Liver (tissue), 8 donors: ENCODE measurements at regions not wholly inside any gene's neighbourhood (a gene's known extent, or its start where the extent isn't known, plus 50 kb on each side); places are given as distances from the start of the nearest gene placed in this dataset.

Experiments used
- DNase-seq: peaks from one replicate; pipeline ENCODE4 v3.0.0-alpha.2; 2017; ENCODE audit warnings: low spot score
- H3K27ac ChIP-seq, 2 donors: one replicate each; pipeline ENCODE4 v1.7.0; 2013; ENCODE audit warnings: inconsistent platforms in 2 of 2, low read length in 2 of 2, control low read depth in 1 of 2, low read depth in 1 of 2, mild to moderate bottlenecking in 1 of 2
- H3K27me3 ChIP-seq, 4 donors: one replicate each; pipeline versions ENCODE4 v1.6.1 to v1.7.0; 2013; ENCODE audit warnings: low read length in 3 of 4, inconsistent platforms in 1 of 4, mild to moderate bottlenecking in 1 of 4, moderate library complexity in 1 of 4; ENCODE audit not compliant: control insufficient read depth in 4 of 4, insufficient read depth in 4 of 4
- H3K36me3 ChIP-seq, 4 donors: one replicate each; pipeline versions ENCODE4 v1.6.1 to v1.7.0; 2013; ENCODE audit warnings: low read length in 3 of 4, mild to moderate bottlenecking in 3 of 4, low read depth in 1 of 4, moderate library complexity in 1 of 4; ENCODE audit not compliant: control insufficient read depth in 4 of 4, insufficient read depth in 3 of 4
- H3K4me1 ChIP-seq, 4 donors: one replicate each; pipeline versions ENCODE4 v1.6.1 to v1.7.0; 2013; ENCODE audit warnings: low read length in 3 of 4, mild to moderate bottlenecking in 3 of 4, moderate library complexity in 1 of 4; ENCODE audit not compliant: control insufficient read depth in 4 of 4, insufficient read depth in 4 of 4
- H3K4me3 ChIP-seq, 3 donors: one replicate each; pipeline versions ENCODE4 v1.6.1 to v1.7.0; 2013; ENCODE audit warnings: low read length in 3 of 3, control low read depth in 1 of 3, low read depth in 1 of 3, mild to moderate bottlenecking in 1 of 3
- H3K9ac ChIP-seq, 2 donors: one replicate each; pipeline ENCODE4 v1.7.0; 2013; ENCODE audit warnings: low read length in 2 of 2, mild to moderate bottlenecking in 2 of 2, moderate library complexity in 2 of 2, control low read depth in 1 of 2, low read depth in 1 of 2
- H3K9me3 ChIP-seq, 4 donors: one replicate each; pipeline versions ENCODE4 v1.6.1 to v1.7.0; 2013; ENCODE audit warnings: low read length in 3 of 4; ENCODE audit not compliant: control insufficient read depth in 4 of 4
- CTCF ChIP-seq: fragments of 150-350 bp; IDR thresholded peaks from 2 replicates; pipeline ENCODE4 v1.5.1; 2017; ENCODE audit warnings: improper control_type of control experiment, low read depth, low read length; ENCODE audit not compliant: missing input control
- EGR1 ChIP-seq, 2 donors: IDR thresholded peaks; 2 replicates each; pipeline ENCODE4 v1.6.1; 2016 to 2018; ENCODE audit warnings: antibody characterized with exemption in 2 of 2, low read depth in 2 of 2
- FOXA1 ChIP-seq: IDR thresholded peaks from 2 replicates; pipeline ENCODE4 v1.6.1; 2016; ENCODE audit warnings: antibody characterized with exemption
- FOXA2 ChIP-seq: IDR thresholded peaks from 2 replicates; pipeline ENCODE4 v1.6.1; 2016; ENCODE audit warnings: antibody characterized with exemption
- GABPA ChIP-seq, 2 donors: IDR thresholded peaks in 1 of 2; conservative IDR thresholded peaks in 1 of 2; 2 replicates each; pipeline ENCODE4 v1.6.1; 2016; ENCODE audit warnings: antibody characterized with exemption in 2 of 2, mild to moderate bottlenecking in 1 of 2, moderate library complexity in 1 of 2
- HNF4A ChIP-seq, 2 donors: conservative IDR thresholded peaks; 2 replicates each; pipeline ENCODE4 v1.6.1; 2016; ENCODE audit warnings: antibody characterized with exemption in 2 of 2, mild to moderate bottlenecking in 2 of 2
- HNF4G ChIP-seq: IDR thresholded peaks from 2 replicates; pipeline ENCODE4 v1.6.1; 2016; ENCODE audit warnings: antibody characterized with exemption
- MAX ChIP-seq: IDR thresholded peaks from 2 replicates; pipeline ENCODE4 v1.6.1; 2016; ENCODE audit warnings: antibody characterized with exemption
- RAD21 ChIP-seq, 2 donors: IDR thresholded peaks; 2 replicates each; pipeline ENCODE4 v1.6.1; 2016; ENCODE audit warnings: antibody characterized with exemption in 2 of 2, mild to moderate bottlenecking in 2 of 2
- REST ChIP-seq: IDR thresholded peaks from 2 replicates; pipeline ENCODE4 v1.6.1; 2016; ENCODE audit warnings: antibody characterized with exemption, mild to moderate bottlenecking
- RXRA ChIP-seq, 2 donors: IDR thresholded peaks; 2 replicates each; pipeline ENCODE4 v1.6.1; 2017 to 2018; ENCODE audit warnings: antibody characterized with exemption in 2 of 2, mild to moderate bottlenecking in 1 of 2
- SP1 ChIP-seq: IDR thresholded peaks from 2 replicates; pipeline ENCODE4 v1.6.1; 2018; ENCODE audit warnings: antibody characterized with exemption, mild to moderate bottlenecking
- TAF1 ChIP-seq: conservative IDR thresholded peaks from 2 replicates; pipeline ENCODE4 v1.6.1; 2016; ENCODE audit warnings: antibody characterized with exemption, mild to moderate bottlenecking
- YY1 ChIP-seq: IDR thresholded peaks from 2 replicates; pipeline ENCODE4 v1.6.1; 2016; ENCODE audit warnings: antibody characterized with exemption, mild to moderate bottlenecking
- ZBTB33 ChIP-seq: IDR thresholded peaks from 2 replicates; pipeline ENCODE4 v1.6.1; 2016; ENCODE audit warnings: antibody characterized with exemption
- WGBS: extraction: QIAGEN DNeasy Blood & Tissue Kit; methylation state at CpG from one replicate; pipeline ENCODE4 v1.1.7; 2013; 5-methylcytosine and 5-hydroxymethylcytosine counted together
- TF ChIP-seq, protein P1 (sequence below): IDR thresholded peaks from 2 replicates; pipeline ENCODE4 v1.6.1; 2016; ENCODE audit warnings: antibody characterized with exemption
- donor health status: healthy.
- donor health status: healthy.
- donor health status: healthy.
- donor health status: healthy.
- donor health status: healthy.

DNA sequence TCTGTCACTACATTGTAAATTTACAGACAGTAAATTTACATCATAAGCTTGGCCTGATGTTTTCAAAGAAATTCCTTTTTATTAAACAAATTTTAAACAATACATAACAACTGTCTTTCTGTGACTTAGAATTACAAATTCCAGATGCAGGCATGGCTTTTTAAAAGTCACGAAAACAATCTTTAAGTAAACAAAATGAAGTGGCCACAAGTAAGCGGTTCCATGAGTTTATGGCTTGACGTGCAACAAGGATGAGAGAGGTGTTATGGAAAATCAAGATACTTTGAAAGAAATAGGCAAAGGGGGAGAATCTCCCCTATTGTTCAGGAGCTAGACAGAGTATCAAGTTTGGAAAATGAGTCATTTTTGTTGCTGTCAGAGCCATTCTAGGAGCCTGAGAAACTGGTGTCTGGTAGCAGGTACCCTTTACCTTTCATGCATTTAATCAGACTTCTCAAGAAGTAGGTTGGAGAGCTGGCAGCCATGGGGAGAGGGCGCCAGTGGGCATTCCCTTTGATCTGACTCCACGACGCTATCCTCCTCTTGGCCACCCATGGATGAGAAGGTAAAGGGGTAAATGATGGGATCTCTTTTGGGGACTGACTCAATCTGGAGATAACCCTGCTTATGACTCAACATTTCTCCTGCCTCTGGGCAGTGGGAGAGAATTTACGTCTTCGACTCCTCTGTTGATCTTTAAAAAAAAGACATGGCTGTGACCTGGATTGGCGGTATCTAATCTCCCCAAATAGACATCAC lies 217.2 kb downstream of the SPRY1 start (continued):
- TF ChIP-seq CTCF, result no peak

- Histone ChIP-seq H3K27me3 (no peaks in the 10 kb centered on the region), H3K36me3 (no peaks in the 10 kb centered on the region), H3K9me3 (no peaks in the 10 kb centered on the region), H3K4me3 (no peak overlapping the region), H3K9ac (no peak overlapping the region), H3K4me1 (peaks cover 1 to 11% (median 3%) of the 10 kb centered on the region in 4 donors), H3K27ac (no peak overlapping the region)
- 97% methylated on average over 2 of the region's 2 CpGs for WGBS
- no peak for DNase-seq
- no peak for TF ChIP-seq CTCF
- no peak for TF ChIP-seq YY1
- no peak for TF ChIP-seq HNF4G
- no peak for TF ChIP-seq HNF4A (conservative IDR thresholded peaks at IDR 0.05)
- no peak for TF ChIP-seq FOXA2
- no peak for TF ChIP-seq GABPA (IDR thresholded peaks at IDR 0.05 in 1 of 2, conservative IDR thresholded peaks at IDR 0.05 in 1 of 2)
- no peak for TF ChIP-seq REST
- no peak for TF ChIP-seq SP1
- TF ChIP-seq MAX, result no peak
- TF ChIP-seq, protein P1, sequence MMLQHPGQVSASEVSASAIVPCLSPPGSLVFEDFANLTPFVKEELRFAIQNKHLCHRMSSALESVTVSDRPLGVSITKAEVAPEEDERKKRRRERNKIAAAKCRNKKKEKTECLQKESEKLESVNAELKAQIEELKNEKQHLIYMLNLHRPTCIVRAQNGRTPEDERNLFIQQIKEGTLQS, result no peak
- no peak for TF ChIP-seq FOXA1
- no peak for TF ChIP-seq TAF1
- TF ChIP-seq ZBTB33, result no peak
- TF ChIP-seq RXRA (IDR thresholded peaks at IDR 0.05), result no peak
- no peak for TF ChIP-seq EGR1 (IDR thresholded peaks at IDR 0.05; ENCODE audit: low read depth in 2 of 2)
- no peak for TF ChIP-seq RAD21 (IDR thresholded peaks at IDR 0.05)
These were observed 219.3 kb downstream of the SPRY1 start for GRCh38 chr4:123615901-123616300.
